Neural progenitor cell (in vitro differentiated cells): ENCODE measurements at regions not wholly inside any gene's neighbourhood (a gene's known extent, or its start where the extent isn't known, plus 50 kb on each side); places are given as distances from the start of the nearest gene placed in this dataset.

Experiments used
- EZH2 ChIP-seq: fragments of 200-600 bp; sonication (generic); IDR thresholded peaks from 2 replicates; pipeline ENCODE4 v1.6.1; 2017; ENCODE audit warnings: antibody characterized with exemption, mild to moderate bottlenecking, moderate library complexity
- EZH2phosphoT487 ChIP-seq: fragments of 200-600 bp; sonication (generic); IDR thresholded peaks from 2 replicates; pipeline ENCODE4 v1.6.1; 2017; ENCODE audit warnings: antibody characterized with exemption
- TF ChIP-seq, protein P1 (sequence below): fragments of 200-600 bp; sonication (generic); IDR thresholded peaks from 2 replicates; pipeline ENCODE4 v1.5.1; 2017; ENCODE audit warnings: antibody characterized with exemption, mild to moderate bottlenecking

DNA sequence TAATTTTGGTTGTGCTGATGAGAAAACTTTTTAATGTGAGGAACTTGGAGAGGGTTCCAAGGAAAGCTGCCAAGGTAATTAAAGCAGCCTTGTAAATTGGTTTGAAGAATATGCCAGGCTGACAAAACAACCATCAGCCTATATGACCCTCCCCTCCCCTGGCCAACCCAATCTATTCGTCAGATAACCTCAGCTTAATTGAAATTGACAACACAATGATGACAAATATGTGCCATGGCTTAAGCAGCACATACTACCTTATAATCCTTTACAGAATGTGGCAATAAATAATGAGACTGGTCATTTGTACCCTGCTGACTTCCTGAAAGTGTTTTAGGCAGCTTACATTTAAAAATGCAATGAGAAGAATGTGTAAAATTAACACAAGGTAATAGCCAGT is 118.2 kb downstream of the EFHB start:
- TF ChIP-seq, protein P1, sequence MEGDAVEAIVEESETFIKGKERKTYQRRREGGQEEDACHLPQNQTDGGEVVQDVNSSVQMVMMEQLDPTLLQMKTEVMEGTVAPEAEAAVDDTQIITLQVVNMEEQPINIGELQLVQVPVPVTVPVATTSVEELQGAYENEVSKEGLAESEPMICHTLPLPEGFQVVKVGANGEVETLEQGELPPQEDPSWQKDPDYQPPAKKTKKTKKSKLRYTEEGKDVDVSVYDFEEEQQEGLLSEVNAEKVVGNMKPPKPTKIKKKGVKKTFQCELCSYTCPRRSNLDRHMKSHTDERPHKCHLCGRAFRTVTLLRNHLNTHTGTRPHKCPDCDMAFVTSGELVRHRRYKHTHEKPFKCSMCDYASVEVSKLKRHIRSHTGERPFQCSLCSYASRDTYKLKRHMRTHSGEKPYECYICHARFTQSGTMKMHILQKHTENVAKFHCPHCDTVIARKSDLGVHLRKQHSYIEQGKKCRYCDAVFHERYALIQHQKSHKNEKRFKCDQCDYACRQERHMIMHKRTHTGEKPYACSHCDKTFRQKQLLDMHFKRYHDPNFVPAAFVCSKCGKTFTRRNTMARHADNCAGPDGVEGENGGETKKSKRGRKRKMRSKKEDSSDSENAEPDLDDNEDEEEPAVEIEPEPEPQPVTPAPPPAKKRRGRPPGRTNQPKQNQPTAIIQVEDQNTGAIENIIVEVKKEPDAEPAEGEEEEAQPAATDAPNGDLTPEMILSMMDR = no peak
- TF ChIP-seq EZH2phosphoT487 = no peak
- TF ChIP-seq EZH2 = no peak
